ENCODE measurements at regions not wholly inside any gene's neighbourhood (a gene's known extent, or its start where the extent isn't known, plus 50 kb on each side); places are given as distances from the start of the nearest gene placed in this dataset.
"Not testable (repeated sequence)": the region's sequence is repeated elsewhere in the genome, so short reads cannot be mapped to it uniquely, and the experiment has no call there.

- no peak for DNase-seq
These were observed 892.6 kb downstream of the MRPL39 start for GRCh38 chr21:24714646-24715200.

- no peak for DNase-seq
These were observed 902.1 kb downstream of the MRPL39 start for GRCh38 chr21:24705201-24705600.

GRCh38 chr21:24693779-24694178 is 913.5 kb downstream of the MRPL39 start:
- DNase-seq = no peak

- no peak for DNase-seq
These were observed 925.8 kb downstream of the MRPL39 start for GRCh38 chr21:24681456-24681855.

GRCh38 chr21:24671901-24672300 is 935.4 kb downstream of the MRPL39 start:
- no peak for DNase-seq

GRCh38 chr21:24658926-24659325 is 948.4 kb downstream of the MRPL39 start:
- DNase-seq = no peak

GRCh38 chr21:24658026-24658425 is 949.3 kb downstream of the MRPL39 start:
- DNase-seq = no peak

GRCh38 chr21:24649691-24650090 is 957.6 kb downstream of the MRPL39 start:
- DNase-seq = no peak

GRCh38 chr21:24636696-24637095 is 970.6 kb downstream of the MRPL39 start:
- DNase-seq = no peak

GRCh38 chr21:24634749-24635148 is 972.5 kb downstream of the MRPL39 start:
- no peak for DNase-seq

- no peak for DNase-seq
These were observed 978.7 kb downstream of the MRPL39 start for GRCh38 chr21:24628536-24628935.

GRCh38 chr21:24628046-24628445 is 979.2 kb downstream of the MRPL39 start:
- DNase-seq = no peak

GRCh38 chr21:24617819-24618218 is 989.5 kb downstream of the MRPL39 start:
- DNase-seq = no peak

- no peak for DNase-seq
These were observed 1013.2 kb downstream of the MRPL39 start for GRCh38 chr21:24594082-24594481.

GRCh38 chr21:24590261-24590660 is 1017.0 kb downstream of the MRPL39 start:
- DNase-seq = no peak

- no peak for DNase-seq
These were observed 1023.8 kb downstream of the MRPL39 start for GRCh38 chr21:24583473-24583872.

- no peak for DNase-seq
These were observed 1030.0 kb downstream of the MRPL39 start for GRCh38 chr21:24577301-24577700.

GRCh38 chr21:24561291-24561690 is 1046.0 kb downstream of the MRPL39 start:
- no peak for DNase-seq

- DNase-seq = no peak
These were observed 1054.8 kb downstream of the MRPL39 start for GRCh38 chr21:24552491-24552890.

- DNase-seq = no peak
These were observed 1061.4 kb downstream of the MRPL39 start for GRCh38 chr21:24545807-24546361.

- DNase-seq = no peak
These were observed 1093.1 kb downstream of the MRPL39 start for GRCh38 chr21:24514081-24514733.

- no peak for DNase-seq
These were observed 1098.2 kb downstream of the MRPL39 start for GRCh38 chr21:24509131-24509530.

- DNase-seq = no peak
These were observed 1120.3 kb downstream of the MRPL39 start for GRCh38 chr21:24486973-24487372.

- not testable (repeated sequence) for DNase-seq
These were observed 1123.9 kb downstream of the MRPL39 start for GRCh38 chr21:24483361-24483760.

GRCh38 chr21:24470852-24471251 is 1136.4 kb downstream of the MRPL39 start:
- DNase-seq = no peak

Data from HCEC 1CT (cell line).